IgD-negative memory B cell (primary cell): ENCODE measurements at regions not wholly inside any gene's neighbourhood (a gene's known extent, or its start where the extent isn't known, plus 50 kb on each side); places are given as distances from the start of the nearest gene placed in this dataset.
A peak's percentile ranks its signal among the peaks of the same experiment; 100 is the strongest.
"Not testable (repeated sequence)": the region's sequence is repeated elsewhere in the genome, so short reads cannot be mapped to it uniquely, and the experiment has no call there.

ENCODE experiments used
- H3K27ac Mint-ChIP-seq, 3 donors: one replicate each; pipeline ENCODE4 v1.8.0; 2020 to 2022; ENCODE audit warnings: mild to moderate bottlenecking in 3 of 3, mixed read lengths in 3 of 3, moderate library complexity in 1 of 3
- H3K27me3 Mint-ChIP-seq: one replicate; pipeline ENCODE4 v1.8.0; 2021; ENCODE audit warnings: mixed read lengths
- H3K36me3 Mint-ChIP-seq: one replicate; pipeline ENCODE4 v1.8.0; 2020; ENCODE audit warnings: mild to moderate bottlenecking, mixed read lengths
- H3K4me1 Mint-ChIP-seq, 3 donors: one replicate each; pipeline ENCODE4 v1.8.0; 2020 to 2022; ENCODE audit warnings: mixed read lengths in 3 of 3, mild to moderate bottlenecking in 1 of 3
- H3K4me3 Mint-ChIP-seq, 4 donors: one replicate each; pipeline ENCODE4 v1.8.0; 2020 to 2022; ENCODE audit warnings: mild to moderate bottlenecking in 4 of 4, mixed read lengths in 4 of 4, moderate library complexity in 3 of 4
- H3K9me3 Mint-ChIP-seq, 3 donors: one replicate each; pipeline ENCODE4 v1.8.0; 2020 to 2021; ENCODE audit warnings: mixed read lengths in 3 of 3, mild to moderate bottlenecking in 1 of 3

- H3K9me3 Mint-ChIP-seq, result no peaks in the 10 kb centered on the region
- no peaks in the 10 kb centered on the region for H3K4me1 Mint-ChIP-seq
- H3K36me3 Mint-ChIP-seq, result no peaks in the 10 kb centered on the region
- no peak overlapping the region for H3K27ac Mint-ChIP-seq
- no peaks in the 10 kb centered on the region for H3K27me3 Mint-ChIP-seq
- no peak overlapping the region for H3K4me3 Mint-ChIP-seq
These were observed 286.2 kb upstream of the VWC2 start for GRCh38 chr7:49486974-49487829.

- Mint-ChIP-seq H3K4me1 (no peaks in the 10 kb centered on the region), H3K9me3 (no peaks in the 10 kb centered on the region)
These were observed 285.7 kb upstream of the VWC2 start for GRCh38 chr7:49487830-49488140.

GRCh38 chr7:49488573-49488972 lies 284.9 kb upstream of the VWC2 start:
- no peaks in the 10 kb centered on the region for H3K4me1 Mint-ChIP-seq
- no peaks in the 10 kb centered on the region for H3K9me3 Mint-ChIP-seq
- no peaks in the 10 kb centered on the region for H3K27me3 Mint-ChIP-seq
- H3K4me3 Mint-ChIP-seq, result peak overlapping the region in 1 of 4 donors; percentile 45
- H3K36me3 Mint-ChIP-seq, result no peaks in the 10 kb centered on the region
- no peak overlapping the region for H3K27ac Mint-ChIP-seq

More at GRCh38 chr7:49487830-49488140, 285.7 kb upstream of the VWC2 start:
- Mint-ChIP-seq H3K4me3 (no peak overlapping the region), H3K27me3 (no peaks in the 10 kb centered on the region), H3K27ac (no peak overlapping the region), H3K36me3 (no peaks in the 10 kb centered on the region)

DNA sequence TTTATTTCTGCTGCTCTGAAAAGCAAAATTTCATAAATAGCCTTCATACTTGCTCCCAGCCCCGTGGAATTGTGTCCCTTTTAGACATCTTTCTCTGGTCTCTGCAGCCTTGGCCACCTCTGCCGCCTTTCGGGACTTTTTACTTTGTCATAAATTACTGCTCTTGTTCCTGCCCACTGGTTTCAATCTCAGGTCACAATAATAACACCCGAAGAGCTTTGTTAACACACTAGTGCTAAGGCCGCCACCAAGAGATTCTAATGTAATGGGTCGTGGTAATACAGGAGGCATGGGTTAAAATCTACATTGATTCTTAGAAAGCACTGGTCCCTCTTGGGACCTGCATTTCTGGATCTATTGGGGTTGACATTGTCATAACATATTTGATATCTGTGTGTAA lies 276.0 kb upstream of the VWC2 start:
- Mint-ChIP-seq H3K27me3 (no peaks in the 10 kb centered on the region), H3K4me1 (peaks cover 0 to 1% (median 0%) of the 10 kb centered on the region in 3 donors), H3K9me3 (peaks cover 0 to 4% (median 3%) of the 10 kb centered on the region in 3 donors), H3K36me3 (no peaks in the 10 kb centered on the region), H3K4me3 (no peak overlapping the region), H3K27ac (no peak overlapping the region)

- no peak overlapping the region for H3K27ac Mint-ChIP-seq
- H3K27me3 Mint-ChIP-seq, result no peaks in the 10 kb centered on the region
- no peaks in the 10 kb centered on the region for H3K36me3 Mint-ChIP-seq
- peaks cover 0 to 4% (median 3%) of the 10 kb centered on the region in 3 donors for H3K9me3 Mint-ChIP-seq
- peaks cover 0 to 1% (median 0%) of the 10 kb centered on the region in 3 donors for H3K4me1 Mint-ChIP-seq
- H3K4me3 Mint-ChIP-seq, result no peak overlapping the region
These were observed 272.7 kb upstream of the VWC2 start for GRCh38 chr7:49500741-49501140.

DNA sequence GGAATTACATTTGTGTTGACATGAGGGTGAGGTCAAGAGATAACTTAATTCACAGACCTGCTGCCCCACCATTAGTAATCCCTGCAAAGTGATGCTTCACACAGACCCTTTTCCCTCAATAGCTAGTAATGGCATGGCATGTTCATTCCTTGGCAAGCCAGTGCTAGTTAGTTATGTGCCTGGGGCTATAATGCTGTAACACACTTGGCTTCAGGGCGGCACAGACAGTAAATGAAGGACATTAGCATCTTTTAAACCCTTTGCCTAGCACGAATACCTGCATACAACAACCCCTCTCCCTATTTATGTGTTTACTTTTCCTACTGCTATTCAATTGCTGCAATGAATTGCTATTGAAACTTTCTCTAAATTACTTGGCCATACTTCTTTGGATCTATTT lies 266.2 kb upstream of the VWC2 start:
- H3K27ac Mint-ChIP-seq, H3K27me3 Mint-ChIP-seq, H3K4me1 Mint-ChIP-seq, H3K9me3 Mint-ChIP-seq, H3K4me3 Mint-ChIP-seq, H3K36me3 Mint-ChIP-seq: not testable (repeated sequence)

GRCh38 chr7:49513911-49514310 lies 259.5 kb upstream of the VWC2 start:
- H3K4me3 Mint-ChIP-seq, result no peak overlapping the region
- H3K27ac Mint-ChIP-seq, result no peak overlapping the region
- no peaks in the 10 kb centered on the region for H3K4me1 Mint-ChIP-seq
- peaks cover 0 to 3% (median under 1%) of the 10 kb centered on the region in 3 donors for H3K9me3 Mint-ChIP-seq
- H3K36me3 Mint-ChIP-seq, result no peaks in the 10 kb centered on the region
- H3K27me3 Mint-ChIP-seq, result no peaks in the 10 kb centered on the region

- Mint-ChIP-seq H3K36me3 (no peaks in the 10 kb centered on the region), H3K4me3 (no peak overlapping the region), H3K27me3 (no peaks in the 10 kb centered on the region), H3K9me3 (peaks cover 2 to 8% (median 7%) of the 10 kb centered on the region in 3 donors), H3K4me1 (no peaks in the 10 kb centered on the region), H3K27ac (no peak overlapping the region)
These were observed 252.5 kb upstream of the VWC2 start for GRCh38 chr7:49520951-49521350.

- Mint-ChIP-seq H3K27ac (no peak overlapping the region), H3K4me3 (no peak overlapping the region), H3K4me1 (no peaks in the 10 kb centered on the region), H3K36me3 (no peaks in the 10 kb centered on the region), H3K9me3 (peaks cover 2 to 9% (median 7%) of the 10 kb centered on the region in 3 donors), H3K27me3 (no peaks in the 10 kb centered on the region)
These were observed 251.3 kb upstream of the VWC2 start for GRCh38 chr7:49522111-49522510.

DNA sequence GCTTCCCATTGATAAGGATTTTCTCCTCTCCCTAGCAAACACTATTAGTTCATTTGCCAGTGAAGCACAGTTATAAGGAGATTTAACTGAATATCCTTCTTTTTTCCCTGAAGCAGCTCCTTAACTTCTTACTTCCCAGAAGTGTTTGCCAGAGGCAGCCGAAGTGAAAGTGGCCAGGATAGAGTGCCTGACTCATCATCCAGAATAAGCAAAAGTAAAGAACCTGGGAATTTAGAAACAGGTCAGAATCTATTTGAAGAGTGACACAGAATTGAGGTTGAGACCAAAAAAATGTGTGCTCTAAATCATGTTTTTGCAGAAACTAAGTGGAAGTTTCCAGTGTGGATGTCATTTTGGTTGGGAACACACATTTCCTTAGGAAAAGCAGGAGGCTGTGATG lies 249.6 kb upstream of the VWC2 start:
- peaks cover 2 to 7% (median 7%) of the 10 kb centered on the region in 3 donors for H3K9me3 Mint-ChIP-seq
- H3K27ac Mint-ChIP-seq, result no peak overlapping the region
- H3K4me3 Mint-ChIP-seq, result no peak overlapping the region
- no peaks in the 10 kb centered on the region for H3K4me1 Mint-ChIP-seq
- H3K27me3 Mint-ChIP-seq, result no peaks in the 10 kb centered on the region
- no peaks in the 10 kb centered on the region for H3K36me3 Mint-ChIP-seq

GRCh38 chr7:49527182-49527581 lies 246.3 kb upstream of the VWC2 start:
- no peaks in the 10 kb centered on the region for H3K4me1 Mint-ChIP-seq
- peaks cover 0 to 6% (median 3%) of the 10 kb centered on the region in 3 donors for H3K9me3 Mint-ChIP-seq
- H3K36me3 Mint-ChIP-seq, result no peaks in the 10 kb centered on the region
- H3K27me3 Mint-ChIP-seq, result no peaks in the 10 kb centered on the region
- no peak overlapping the region for H3K27ac Mint-ChIP-seq
- H3K4me3 Mint-ChIP-seq, result no peak overlapping the region

DNA sequence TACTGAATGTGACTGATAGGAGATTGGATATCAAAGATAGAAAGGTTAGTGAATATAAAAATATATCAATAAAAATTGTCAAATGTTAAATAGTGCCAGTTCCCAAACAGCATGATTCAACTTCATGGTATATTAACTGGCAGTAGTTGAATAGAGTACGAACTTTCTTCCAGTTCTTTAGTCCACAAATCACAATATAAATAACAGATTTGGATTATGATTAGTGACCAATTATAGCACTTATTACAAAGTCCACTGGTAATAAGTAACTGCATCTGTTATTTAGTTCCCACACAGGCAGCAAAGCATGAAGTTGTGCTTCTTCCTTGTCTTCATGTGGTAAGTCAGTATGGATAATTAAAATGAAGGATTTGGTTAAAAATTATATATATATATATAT lies 243.0 kb upstream of the VWC2 start:
- Mint-ChIP-seq H3K4me3 (no peak overlapping the region), H3K27me3 (no peaks in the 10 kb centered on the region), H3K36me3 (no peaks in the 10 kb centered on the region)

GRCh38 chr7:49563693-49564378 lies 209.6 kb upstream of the VWC2 start:
- peaks cover 2 to 29% (median 5%) of the 10 kb centered on the region in 3 donors for H3K9me3 Mint-ChIP-seq

More for the DNA sequence above, 243.0 kb upstream of the VWC2 start:
- peaks cover 3 to 7% (median 4%) of the 10 kb centered on the region in 3 donors for H3K9me3 Mint-ChIP-seq
- no peaks in the 10 kb centered on the region for H3K4me1 Mint-ChIP-seq
- no peak overlapping the region for H3K27ac Mint-ChIP-seq

GRCh38 chr7:49564379-49564714 lies 209.1 kb upstream of the VWC2 start:
- H3K4me3 Mint-ChIP-seq, result no peak overlapping the region
- H3K4me1 Mint-ChIP-seq, result no peaks in the 10 kb centered on the region
- H3K9me3 Mint-ChIP-seq, result peaks cover 2 to 29% (median 4%) of the 10 kb centered on the region in 3 donors
- H3K27ac Mint-ChIP-seq, result peak overlapping the region in 1 of 3 donors; percentile 23
- no peaks in the 10 kb centered on the region for H3K36me3 Mint-ChIP-seq
- no peaks in the 10 kb centered on the region for H3K27me3 Mint-ChIP-seq

More at GRCh38 chr7:49563693-49564378, 209.6 kb upstream of the VWC2 start:
- Mint-ChIP-seq H3K4me3 (no peak overlapping the region), H3K27ac (no peak overlapping the region), H3K4me1 (no peaks in the 10 kb centered on the region), H3K36me3 (no peaks in the 10 kb centered on the region), H3K27me3 (no peaks in the 10 kb centered on the region)

GRCh38 chr7:49577576-49577975 lies 195.9 kb upstream of the VWC2 start:
- Mint-ChIP-seq H3K27me3 (no peaks in the 10 kb centered on the region), H3K4me1 (no peaks in the 10 kb centered on the region), H3K36me3 (no peaks in the 10 kb centered on the region), H3K27ac (no peak overlapping the region), H3K9me3 (peaks cover 0 to 4% (median 2%) of the 10 kb centered on the region in 3 donors), H3K4me3 (no peak overlapping the region)

- Mint-ChIP-seq H3K27me3 (no peaks in the 10 kb centered on the region), H3K36me3 (no peaks in the 10 kb centered on the region), H3K4me1 (no peaks in the 10 kb centered on the region), H3K9me3 (peaks cover 3 to 9% (median 3%) of the 10 kb centered on the region in 3 donors), H3K27ac (no peak overlapping the region), H3K4me3 (no peak overlapping the region)
These were observed 194.0 kb upstream of the VWC2 start for GRCh38 chr7:49579408-49579807.
